ENCODE measurements at regions not wholly inside any gene's neighbourhood (a gene's known extent, or its start where the extent isn't known, plus 50 kb on each side); places are given as distances from the start of the nearest gene placed in this dataset.
"Not testable (repeated sequence)": the region's sequence is repeated elsewhere in the genome, so short reads cannot be mapped to it uniquely, and the experiment has no call there.

DNA sequence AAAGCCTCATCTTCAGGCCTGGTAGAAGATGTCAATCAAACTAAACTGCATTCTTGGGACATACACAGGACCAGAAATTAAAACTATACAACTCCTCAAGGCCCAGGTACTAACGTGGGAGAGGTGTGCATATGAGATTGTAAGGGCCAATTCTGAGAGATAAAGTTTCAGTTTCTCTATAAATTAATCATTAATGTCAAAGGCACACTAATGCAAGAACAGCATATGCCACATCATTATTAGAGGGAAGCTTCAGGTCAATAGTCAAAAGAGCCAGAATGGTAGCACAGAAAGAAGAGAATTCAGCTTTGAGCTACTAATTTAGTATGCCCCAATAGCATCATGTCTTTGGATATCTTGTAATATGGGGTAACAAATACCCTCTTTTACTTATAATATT lies 744.9 kb upstream of the MGAT4C start:
- TF ChIP-seq, protein P1, sequence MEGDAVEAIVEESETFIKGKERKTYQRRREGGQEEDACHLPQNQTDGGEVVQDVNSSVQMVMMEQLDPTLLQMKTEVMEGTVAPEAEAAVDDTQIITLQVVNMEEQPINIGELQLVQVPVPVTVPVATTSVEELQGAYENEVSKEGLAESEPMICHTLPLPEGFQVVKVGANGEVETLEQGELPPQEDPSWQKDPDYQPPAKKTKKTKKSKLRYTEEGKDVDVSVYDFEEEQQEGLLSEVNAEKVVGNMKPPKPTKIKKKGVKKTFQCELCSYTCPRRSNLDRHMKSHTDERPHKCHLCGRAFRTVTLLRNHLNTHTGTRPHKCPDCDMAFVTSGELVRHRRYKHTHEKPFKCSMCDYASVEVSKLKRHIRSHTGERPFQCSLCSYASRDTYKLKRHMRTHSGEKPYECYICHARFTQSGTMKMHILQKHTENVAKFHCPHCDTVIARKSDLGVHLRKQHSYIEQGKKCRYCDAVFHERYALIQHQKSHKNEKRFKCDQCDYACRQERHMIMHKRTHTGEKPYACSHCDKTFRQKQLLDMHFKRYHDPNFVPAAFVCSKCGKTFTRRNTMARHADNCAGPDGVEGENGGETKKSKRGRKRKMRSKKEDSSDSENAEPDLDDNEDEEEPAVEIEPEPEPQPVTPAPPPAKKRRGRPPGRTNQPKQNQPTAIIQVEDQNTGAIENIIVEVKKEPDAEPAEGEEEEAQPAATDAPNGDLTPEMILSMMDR (conservative IDR thresholded peaks at IDR 0.05; ENCODE audit: low read depth, low read length): no peak
- DNase-seq (ENCODE audit: low read depth): no peak
- H3K4me3 ChIP-seq (ENCODE audit: low read depth, low read length): no peak overlapping the region

GRCh38 chr12:86985298-86985697 lies 729.1 kb upstream of the MGAT4C start:
- no peak overlapping the region for H3K4me3 ChIP-seq (ENCODE audit: low read depth, low read length)
- no peak for DNase-seq (ENCODE audit: low read depth)
- TF ChIP-seq, protein P1 (conservative IDR thresholded peaks at IDR 0.05; ENCODE audit: low read depth, low read length): no peak

GRCh38 chr12:86970595-86970994 lies 714.4 kb upstream of the MGAT4C start:
- not testable (repeated sequence) for DNase-seq (ENCODE audit: low read depth); H3K4me3 ChIP-seq (ENCODE audit: low read depth, low read length)

- no peak overlapping the region for H3K4me3 ChIP-seq (ENCODE audit: low read depth, low read length)
- TF ChIP-seq, protein P1 (conservative IDR thresholded peaks at IDR 0.05; ENCODE audit: low read depth, low read length): no peak
- DNase-seq (ENCODE audit: low read depth): no peak
Observed at GRCh38 chr12:86959766-86960458, 703.7 kb upstream of the MGAT4C start.

DNA sequence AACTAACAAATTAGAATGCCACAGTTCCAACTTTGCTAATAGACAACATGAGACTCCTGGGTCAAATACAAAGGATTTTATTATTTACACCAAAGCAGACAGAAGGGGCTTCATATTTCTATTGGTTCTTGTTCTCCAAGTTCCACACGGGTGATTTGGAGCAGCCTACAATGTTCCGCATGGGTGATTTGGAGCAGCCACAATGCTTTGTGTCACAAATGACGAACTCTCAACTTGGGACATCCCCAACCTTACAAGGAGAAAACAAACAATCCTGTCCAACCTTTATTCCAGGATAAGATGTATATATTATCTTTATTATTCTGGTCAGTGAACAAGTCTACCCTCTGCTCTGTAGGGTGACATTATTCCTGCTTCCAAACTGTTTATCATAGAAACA lies 694.3 kb upstream of the MGAT4C start:
- no peak overlapping the region for H3K4me3 ChIP-seq (ENCODE audit: low read depth, low read length)
- TF ChIP-seq, protein P1 (conservative IDR thresholded peaks at IDR 0.05; ENCODE audit: low read depth, low read length): no peak
- DNase-seq (ENCODE audit: low read depth): no peak

- DNase-seq (ENCODE audit: low read depth): no peak
- TF ChIP-seq, protein P1 (conservative IDR thresholded peaks at IDR 0.05; ENCODE audit: low read depth, low read length): no peak
- H3K4me3 ChIP-seq (ENCODE audit: low read depth, low read length): no peak overlapping the region
Observed at GRCh38 chr12:86950043-86950442, 693.9 kb upstream of the MGAT4C start.

DNA sequence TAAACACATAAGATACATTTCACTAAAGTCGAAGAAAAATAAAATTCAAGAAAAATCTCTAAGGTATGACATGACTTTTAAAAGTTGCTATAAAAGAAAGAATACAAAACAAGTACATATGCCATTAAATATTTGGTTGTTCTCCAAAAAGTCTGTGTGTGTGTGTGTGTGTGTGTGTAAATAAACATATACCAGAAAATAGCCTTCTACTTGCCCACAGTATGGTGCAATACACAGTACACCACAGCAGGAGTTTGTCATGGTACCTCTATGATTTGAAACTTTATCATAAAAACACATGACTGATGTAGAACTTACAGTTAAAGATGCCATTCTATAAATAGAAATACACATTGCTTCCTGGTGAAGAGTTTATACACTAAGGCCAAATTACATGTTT lies 692.7 kb upstream of the MGAT4C start:
- no peak for DNase-seq (ENCODE audit: low read depth)
- no peak overlapping the region for H3K4me3 ChIP-seq (ENCODE audit: low read depth, low read length)
- TF ChIP-seq, protein P1 (conservative IDR thresholded peaks at IDR 0.05; ENCODE audit: low read depth, low read length): no peak
